ENCODE measurements at regions not wholly inside any gene's neighbourhood (a gene's known extent, or its start where the extent isn't known, plus 50 kb on each side); places are given as distances from the start of the nearest gene placed in this dataset.

- no peaks in the 10 kb centered on the region for H3K9me3 ChIP-seq (ENCODE audit: control insufficient read depth in 3 of 3, low read length in 3 of 3)
- H3K9ac ChIP-seq (ENCODE audit: low read depth in 1 of 3, low read length in 3 of 3): no peak overlapping the region
- H3K27ac ChIP-seq (ENCODE audit: low read depth, low read length): no peak overlapping the region
- no peaks in the 10 kb centered on the region for H3K4me1 ChIP-seq (ENCODE audit: control insufficient read depth in 3 of 3, insufficient read depth in 3 of 3, low read length in 3 of 3)
- H3K36me3 ChIP-seq (ENCODE audit: control insufficient read depth in 3 of 3, insufficient read depth in 3 of 3, low read length in 3 of 3): no peaks in the 10 kb centered on the region
- no peaks in the 10 kb centered on the region for H3K27me3 ChIP-seq (ENCODE audit: control insufficient read depth in 3 of 3, insufficient read depth in 3 of 3, low read length in 3 of 3)
- H3K4me3 ChIP-seq (ENCODE audit: low read length in 3 of 3): no peak overlapping the region
Measured at GRCh38 chr9:117616431-117616831, 87.8 kb upstream of the TLR4 start.

DNA sequence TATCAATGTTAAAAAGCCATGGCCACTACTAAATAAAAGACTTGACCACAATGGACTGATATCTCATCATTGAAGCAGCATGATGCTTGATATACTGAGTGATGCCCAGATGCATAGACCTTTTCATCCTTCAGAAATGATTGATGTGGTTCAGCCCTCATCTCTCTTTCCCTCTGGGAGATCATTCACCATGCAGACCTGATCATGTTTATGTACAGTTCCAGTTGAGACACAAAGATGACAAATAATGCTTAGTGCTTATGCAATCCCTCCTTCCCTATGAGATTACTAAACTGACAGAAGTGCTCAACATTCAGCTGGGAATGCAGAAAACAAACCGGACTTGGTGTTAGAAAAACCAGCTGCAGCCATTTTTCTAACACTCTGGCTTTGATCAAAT, 91.9 kb upstream of the TLR4 start:
- no peak overlapping the region for H3K27ac ChIP-seq (ENCODE audit: low read depth, low read length)
- H3K9me3 ChIP-seq (ENCODE audit: control insufficient read depth in 3 of 3, low read length in 3 of 3): no peaks in the 10 kb centered on the region
- no peak overlapping the region for H3K9ac ChIP-seq (ENCODE audit: low read depth in 1 of 3, low read length in 3 of 3)
- no peaks in the 10 kb centered on the region for H3K27me3 ChIP-seq (ENCODE audit: control insufficient read depth in 3 of 3, insufficient read depth in 3 of 3, low read length in 3 of 3)
- H3K4me1 ChIP-seq (ENCODE audit: control insufficient read depth in 3 of 3, insufficient read depth in 3 of 3, low read length in 3 of 3): no peaks in the 10 kb centered on the region
- H3K36me3 ChIP-seq (ENCODE audit: control insufficient read depth in 3 of 3, insufficient read depth in 3 of 3, low read length in 3 of 3): no peaks in the 10 kb centered on the region
- H3K4me3 ChIP-seq (ENCODE audit: low read length in 3 of 3): no peak overlapping the region

DNA sequence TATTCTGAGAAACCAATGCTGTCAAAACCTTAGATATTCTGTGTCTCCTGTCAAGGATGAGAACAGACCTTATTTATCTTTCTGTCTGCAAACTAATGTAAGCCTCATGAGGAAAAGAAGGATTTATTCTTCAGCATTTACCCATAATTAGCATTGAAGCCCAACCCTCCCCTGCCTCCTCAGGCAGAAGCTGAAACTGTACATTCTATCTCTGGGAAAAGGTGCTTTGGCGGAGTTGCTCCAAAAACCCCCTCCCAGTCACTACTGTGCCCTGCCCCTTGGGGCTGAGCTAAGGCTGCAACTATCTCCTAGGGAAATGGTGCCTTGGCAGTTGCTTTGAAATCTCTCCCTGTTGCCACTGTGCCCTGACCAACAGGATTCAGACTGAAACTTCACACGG, 106.2 kb upstream of the TLR4 start:
- H3K4me3 ChIP-seq (ENCODE audit: low read length in 3 of 3): no peak overlapping the region
- H3K27me3 ChIP-seq (ENCODE audit: control insufficient read depth in 3 of 3, insufficient read depth in 3 of 3, low read length in 3 of 3): no peaks in the 10 kb centered on the region
- H3K9me3 ChIP-seq (ENCODE audit: control insufficient read depth in 3 of 3, low read length in 3 of 3): peaks cover 0 to 6% (median 0%) of the 10 kb centered on the region in 3 donors
- no peaks in the 10 kb centered on the region for H3K36me3 ChIP-seq (ENCODE audit: control insufficient read depth in 3 of 3, insufficient read depth in 3 of 3, low read length in 3 of 3)
- H3K27ac ChIP-seq (ENCODE audit: low read depth, low read length): no peak overlapping the region
- no peak overlapping the region for H3K9ac ChIP-seq (ENCODE audit: low read depth in 1 of 3, low read length in 3 of 3)
- no peaks in the 10 kb centered on the region for H3K4me1 ChIP-seq (ENCODE audit: control insufficient read depth in 3 of 3, insufficient read depth in 3 of 3, low read length in 3 of 3)

- H3K27ac ChIP-seq (ENCODE audit: low read depth, low read length): no peak overlapping the region
- no peak overlapping the region for H3K4me3 ChIP-seq (ENCODE audit: low read length in 3 of 3)
- no peaks in the 10 kb centered on the region for H3K36me3 ChIP-seq (ENCODE audit: control insufficient read depth in 3 of 3, insufficient read depth in 3 of 3, low read length in 3 of 3)
- H3K9ac ChIP-seq (ENCODE audit: low read depth in 1 of 3, low read length in 3 of 3): no peak overlapping the region
- H3K4me1 ChIP-seq (ENCODE audit: control insufficient read depth in 3 of 3, insufficient read depth in 3 of 3, low read length in 3 of 3): no peaks in the 10 kb centered on the region
- no peaks in the 10 kb centered on the region for H3K27me3 ChIP-seq (ENCODE audit: control insufficient read depth in 3 of 3, insufficient read depth in 3 of 3, low read length in 3 of 3)
- peaks cover 0 to 6% (median 0%) of the 10 kb centered on the region in 3 donors for H3K9me3 ChIP-seq (ENCODE audit: control insufficient read depth in 3 of 3, low read length in 3 of 3)
Measured at GRCh38 chr9:117596678-117597077, 107.5 kb upstream of the TLR4 start.

DNA sequence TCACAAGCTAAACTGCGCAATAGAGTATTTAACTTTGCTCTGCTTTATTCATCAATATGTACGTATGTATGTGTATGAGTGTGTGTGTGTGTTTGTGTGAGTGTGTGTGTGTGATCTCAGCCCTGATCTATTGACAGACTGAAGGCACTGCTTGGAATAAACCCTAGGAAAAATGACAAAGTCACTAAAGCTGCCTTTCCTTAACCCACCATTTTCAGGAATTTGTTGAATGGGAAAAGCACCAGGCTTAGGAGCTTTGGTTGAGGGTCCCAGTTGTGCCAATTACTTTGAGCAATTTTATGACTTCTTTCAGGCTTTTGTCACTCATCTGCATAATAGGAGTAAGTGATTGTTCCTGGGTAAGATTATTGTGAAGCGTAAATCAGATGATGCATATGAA, 108.6 kb upstream of the TLR4 start:
- Histone ChIP-seq H3K27ac (ENCODE audit: low read depth, low read length) (no peak overlapping the region), H3K36me3 (ENCODE audit: control insufficient read depth in 3 of 3, insufficient read depth in 3 of 3, low read length in 3 of 3) (no peaks in the 10 kb centered on the region), H3K4me1 (ENCODE audit: control insufficient read depth in 3 of 3, insufficient read depth in 3 of 3, low read length in 3 of 3) (no peaks in the 10 kb centered on the region), H3K4me3 (ENCODE audit: low read length in 3 of 3) (no peak overlapping the region), H3K9me3 (ENCODE audit: control insufficient read depth in 3 of 3, low read length in 3 of 3) (peaks cover 0 to 6% (median 0%) of the 10 kb centered on the region in 3 donors), H3K9ac (ENCODE audit: low read depth in 1 of 3, low read length in 3 of 3) (no peak overlapping the region), H3K27me3 (ENCODE audit: control insufficient read depth in 3 of 3, insufficient read depth in 3 of 3, low read length in 3 of 3) (no peaks in the 10 kb centered on the region)

GRCh38 chr9:117587263-117587662, 116.9 kb upstream of the TLR4 start:
- no peak overlapping the region for H3K27ac ChIP-seq (ENCODE audit: low read depth, low read length)
- no peak overlapping the region for H3K4me3 ChIP-seq (ENCODE audit: low read length in 3 of 3)
- no peaks in the 10 kb centered on the region for H3K36me3 ChIP-seq (ENCODE audit: control insufficient read depth in 3 of 3, insufficient read depth in 3 of 3, low read length in 3 of 3)
- no peaks in the 10 kb centered on the region for H3K4me1 ChIP-seq (ENCODE audit: control insufficient read depth in 3 of 3, insufficient read depth in 3 of 3, low read length in 3 of 3)
- H3K27me3 ChIP-seq (ENCODE audit: control insufficient read depth in 3 of 3, insufficient read depth in 3 of 3, low read length in 3 of 3): no peaks in the 10 kb centered on the region
- no peak overlapping the region for H3K9ac ChIP-seq (ENCODE audit: low read depth in 1 of 3, low read length in 3 of 3)
- H3K9me3 ChIP-seq (ENCODE audit: control insufficient read depth in 3 of 3, low read length in 3 of 3): no peaks in the 10 kb centered on the region

GRCh38 chr9:117574099-117574498, 130.1 kb upstream of the TLR4 start:
- H3K9ac ChIP-seq (ENCODE audit: low read depth in 1 of 3, low read length in 3 of 3): no peak overlapping the region
- no peaks in the 10 kb centered on the region for H3K9me3 ChIP-seq (ENCODE audit: control insufficient read depth in 3 of 3, low read length in 3 of 3)
- no peaks in the 10 kb centered on the region for H3K4me1 ChIP-seq (ENCODE audit: control insufficient read depth in 3 of 3, insufficient read depth in 3 of 3, low read length in 3 of 3)
- H3K36me3 ChIP-seq (ENCODE audit: control insufficient read depth in 3 of 3, insufficient read depth in 3 of 3, low read length in 3 of 3): no peaks in the 10 kb centered on the region
- no peak overlapping the region for H3K27ac ChIP-seq (ENCODE audit: low read depth, low read length)
- no peaks in the 10 kb centered on the region for H3K27me3 ChIP-seq (ENCODE audit: control insufficient read depth in 3 of 3, insufficient read depth in 3 of 3, low read length in 3 of 3)
- no peak overlapping the region for H3K4me3 ChIP-seq (ENCODE audit: low read length in 3 of 3)

- H3K9me3 ChIP-seq (ENCODE audit: control insufficient read depth in 3 of 3, low read length in 3 of 3): no peaks in the 10 kb centered on the region
Measured at GRCh38 chr9:117564839-117565238, 139.4 kb upstream of the TLR4 start.

DNA sequence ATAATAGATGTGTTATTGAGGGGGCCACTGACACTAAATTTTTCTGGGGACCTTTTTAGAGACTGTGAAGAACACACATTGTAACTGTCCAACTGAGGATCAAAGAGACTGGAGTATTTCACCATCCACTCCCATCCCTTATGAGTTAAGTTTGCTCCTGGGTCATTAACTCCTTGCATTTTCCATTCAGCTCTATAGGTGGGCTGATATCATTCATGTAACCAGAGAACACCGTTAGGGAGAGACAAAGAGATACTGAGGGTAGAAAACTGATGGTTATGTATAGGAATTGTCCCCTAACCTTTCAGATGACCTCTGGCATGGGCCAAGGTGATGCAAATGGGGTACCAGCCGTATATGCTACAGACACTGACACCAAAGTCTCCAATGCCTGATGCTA, 142.4 kb upstream of the TLR4 start:
- H3K4me1 ChIP-seq (ENCODE audit: control insufficient read depth in 3 of 3, insufficient read depth in 3 of 3, low read length in 3 of 3): no peaks in the 10 kb centered on the region

More at GRCh38 chr9:117564839-117565238, 139.4 kb upstream of the TLR4 start:
- no peaks in the 10 kb centered on the region for H3K36me3 ChIP-seq (ENCODE audit: control insufficient read depth in 3 of 3, insufficient read depth in 3 of 3, low read length in 3 of 3)
- H3K27me3 ChIP-seq (ENCODE audit: control insufficient read depth in 3 of 3, insufficient read depth in 3 of 3, low read length in 3 of 3): no peaks in the 10 kb centered on the region
- no peaks in the 10 kb centered on the region for H3K4me1 ChIP-seq (ENCODE audit: control insufficient read depth in 3 of 3, insufficient read depth in 3 of 3, low read length in 3 of 3)
- no peak overlapping the region for H3K4me3 ChIP-seq (ENCODE audit: low read length in 3 of 3)
- no peak overlapping the region for H3K9ac ChIP-seq (ENCODE audit: low read depth in 1 of 3, low read length in 3 of 3)
- H3K27ac ChIP-seq (ENCODE audit: low read depth, low read length): no peak overlapping the region

GRCh38 chr9:117555964-117556629, 141.2 kb upstream of the ASTN2 start:
- no peak overlapping the region for H3K27ac ChIP-seq (ENCODE audit: low read depth, low read length)
- no peaks in the 10 kb centered on the region for H3K9me3 ChIP-seq (ENCODE audit: control insufficient read depth in 3 of 3, low read length in 3 of 3)
- no peak overlapping the region for H3K9ac ChIP-seq (ENCODE audit: low read depth in 1 of 3, low read length in 3 of 3)
- H3K4me3 ChIP-seq (ENCODE audit: low read length in 3 of 3): no peak overlapping the region
- H3K27me3 ChIP-seq (ENCODE audit: control insufficient read depth in 3 of 3, insufficient read depth in 3 of 3, low read length in 3 of 3): no peaks in the 10 kb centered on the region
- H3K4me1 ChIP-seq (ENCODE audit: control insufficient read depth in 3 of 3, insufficient read depth in 3 of 3, low read length in 3 of 3): no peaks in the 10 kb centered on the region
- H3K36me3 ChIP-seq (ENCODE audit: control insufficient read depth in 3 of 3, insufficient read depth in 3 of 3, low read length in 3 of 3): no peaks in the 10 kb centered on the region

More for the DNA sequence above, 142.4 kb upstream of the TLR4 start:
- no peaks in the 10 kb centered on the region for H3K36me3 ChIP-seq (ENCODE audit: control insufficient read depth in 3 of 3, insufficient read depth in 3 of 3, low read length in 3 of 3)
- no peaks in the 10 kb centered on the region for H3K27me3 ChIP-seq (ENCODE audit: control insufficient read depth in 3 of 3, insufficient read depth in 3 of 3, low read length in 3 of 3)
- no peak overlapping the region for H3K27ac ChIP-seq (ENCODE audit: low read depth, low read length)
- H3K9me3 ChIP-seq (ENCODE audit: control insufficient read depth in 3 of 3, low read length in 3 of 3): no peaks in the 10 kb centered on the region
- no peak overlapping the region for H3K9ac ChIP-seq (ENCODE audit: low read depth in 1 of 3, low read length in 3 of 3)
- H3K4me3 ChIP-seq (ENCODE audit: low read length in 3 of 3): no peak overlapping the region

Data from skeletal muscle tissue (tissue), 3 donors.